SU-DHL-6 (cell line): ENCODE measurements at regions not wholly inside any gene's neighbourhood (a gene's known extent, or its start where the extent isn't known, plus 50 kb on each side); places are given as distances from the start of the nearest gene placed in this dataset.

Experiments
- CTCF ChIP-seq: fragments of 200-600 bp; sonication (generic); IDR thresholded peaks from one replicate; pipeline ENCODE4 v1.5.1; 2017; ENCODE audit warnings: antibody characterized with exemption, mild to moderate bottlenecking, low read length, moderate library complexity; ENCODE audit not compliant: insufficient read depth, poor library complexity, severe bottlenecking
- EZH2phosphoT487 ChIP-seq: fragments of 200-600 bp; sonication (generic), shearing (Covaris generic); conservative IDR thresholded peaks from 2 replicates; pipeline ENCODE4 v1.6.1; 2018; ENCODE audit warnings: mild to moderate bottlenecking, antibody characterized with exemption, low read length, moderate library complexity, mixed read lengths

- TF ChIP-seq CTCF (no peak), EZH2phosphoT487 (no peak)
Measured at GRCh38 chr5:72647806-72648205, 140.6 kb upstream of the ZNF366 start.
